ENCODE measurements at regions not wholly inside any gene's neighbourhood (a gene's known extent, or its start where the extent isn't known, plus 50 kb on each side); places are given as distances from the start of the nearest gene placed in this dataset.

DNA sequence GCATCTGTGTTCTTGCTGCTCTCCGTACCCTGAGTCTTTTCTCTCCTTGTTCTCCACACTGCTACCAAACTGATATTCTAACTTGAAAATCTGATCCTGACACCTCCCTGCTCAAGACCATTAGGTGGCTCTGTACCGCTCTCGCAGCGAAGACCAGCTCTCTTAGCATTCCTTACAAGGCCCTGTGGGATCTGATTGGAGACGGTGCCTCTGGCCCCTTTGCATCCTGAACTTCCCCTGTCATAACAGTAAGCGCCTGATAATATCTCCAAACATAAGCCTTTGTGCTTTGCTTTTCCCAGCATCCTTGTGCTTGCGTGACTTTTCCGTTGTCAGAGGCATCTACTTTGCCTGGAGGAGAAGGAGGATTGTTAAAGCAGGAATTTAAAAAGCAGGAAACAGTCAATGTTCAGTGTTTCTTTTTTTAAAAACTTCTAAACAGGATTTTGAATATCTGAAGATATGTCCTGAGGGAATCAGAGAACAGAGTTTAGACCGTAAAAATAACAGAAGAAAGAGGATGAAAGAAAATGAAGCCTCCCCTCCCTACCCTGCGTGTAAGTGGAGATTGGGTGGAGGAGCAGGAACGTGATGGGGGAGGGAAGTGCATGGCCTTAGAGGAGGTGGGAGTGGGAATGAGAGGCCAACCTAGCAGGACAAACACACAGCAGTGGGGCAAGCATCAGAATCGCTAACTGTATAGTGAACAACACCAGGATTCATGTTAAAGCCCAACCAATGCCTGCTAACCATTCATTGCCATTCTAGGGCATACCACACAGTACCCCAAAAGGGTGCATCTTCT is 89.2 kb upstream of the STMND1 start:
- TF ChIP-seq, protein P1, sequence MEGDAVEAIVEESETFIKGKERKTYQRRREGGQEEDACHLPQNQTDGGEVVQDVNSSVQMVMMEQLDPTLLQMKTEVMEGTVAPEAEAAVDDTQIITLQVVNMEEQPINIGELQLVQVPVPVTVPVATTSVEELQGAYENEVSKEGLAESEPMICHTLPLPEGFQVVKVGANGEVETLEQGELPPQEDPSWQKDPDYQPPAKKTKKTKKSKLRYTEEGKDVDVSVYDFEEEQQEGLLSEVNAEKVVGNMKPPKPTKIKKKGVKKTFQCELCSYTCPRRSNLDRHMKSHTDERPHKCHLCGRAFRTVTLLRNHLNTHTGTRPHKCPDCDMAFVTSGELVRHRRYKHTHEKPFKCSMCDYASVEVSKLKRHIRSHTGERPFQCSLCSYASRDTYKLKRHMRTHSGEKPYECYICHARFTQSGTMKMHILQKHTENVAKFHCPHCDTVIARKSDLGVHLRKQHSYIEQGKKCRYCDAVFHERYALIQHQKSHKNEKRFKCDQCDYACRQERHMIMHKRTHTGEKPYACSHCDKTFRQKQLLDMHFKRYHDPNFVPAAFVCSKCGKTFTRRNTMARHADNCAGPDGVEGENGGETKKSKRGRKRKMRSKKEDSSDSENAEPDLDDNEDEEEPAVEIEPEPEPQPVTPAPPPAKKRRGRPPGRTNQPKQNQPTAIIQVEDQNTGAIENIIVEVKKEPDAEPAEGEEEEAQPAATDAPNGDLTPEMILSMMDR (IDR thresholded peaks at IDR 0.05): no peak
- TF ChIP-seq POLR2A (IDR thresholded peaks at IDR 0.05): no peak
